NCI-H2081 (cell line): ENCODE measurements at regions not wholly inside any gene's neighbourhood (a gene's known extent, or its start where the extent isn't known, plus 50 kb on each side); places are given as distances from the start of the nearest gene placed in this dataset.

Source experiments
- DNase-seq, 2 experiments: peaks; one replicate each; lab custom pipeline; 2025; lab: John Stamatoyannopoulos, UW

DNA sequence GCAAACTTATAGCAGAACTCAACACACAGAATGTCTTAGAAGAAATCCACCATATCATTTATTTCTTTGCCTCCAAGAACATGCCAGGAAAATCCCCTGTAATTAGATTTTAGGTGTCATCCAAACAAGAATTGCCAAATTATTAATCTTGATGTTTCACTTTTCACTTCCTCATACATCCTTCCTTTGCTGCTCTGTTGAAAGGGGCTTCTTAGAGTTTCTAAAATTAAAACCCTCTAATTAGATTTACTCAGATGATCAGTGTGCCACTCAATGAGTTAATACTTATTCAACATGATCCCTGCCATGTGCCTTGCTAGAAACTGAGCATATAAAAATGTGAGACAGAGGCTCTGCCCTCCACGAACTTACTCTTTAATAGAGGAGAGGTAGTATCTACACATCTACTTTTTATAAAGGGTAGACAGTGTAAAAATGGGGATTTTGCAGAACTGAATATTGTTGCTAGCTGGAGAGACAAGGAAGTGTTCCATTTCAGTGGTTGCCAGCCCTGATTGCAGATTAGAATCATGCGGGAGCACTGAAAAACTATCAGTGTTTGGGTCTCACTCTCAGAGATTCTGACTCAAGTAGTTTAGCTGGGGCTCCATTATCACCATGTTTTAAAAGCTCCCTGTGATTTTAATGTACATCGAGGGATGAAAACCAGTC, 498.4 kb downstream of the TLE4 start:
- no peak for DNase-seq

DNA sequence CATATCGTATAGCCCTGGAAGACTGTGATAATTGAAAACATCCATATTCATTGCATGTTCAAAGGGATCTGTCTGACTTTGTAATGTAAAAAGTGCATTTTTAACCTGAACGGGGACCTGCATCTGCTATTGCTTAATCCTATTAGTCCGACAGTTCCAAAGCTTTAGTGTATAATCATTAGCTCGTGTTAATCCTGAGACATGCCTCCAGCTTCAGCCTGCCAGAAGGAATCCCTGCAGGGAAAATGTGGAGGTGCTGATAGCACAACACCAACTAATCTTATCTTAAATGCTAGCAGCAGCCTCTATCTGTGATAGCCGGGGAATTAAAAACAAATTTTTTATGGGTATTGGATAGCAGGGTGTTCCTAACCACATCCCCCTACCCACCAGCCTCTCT, 495.2 kb downstream of the TLE4 start:
- no peak for DNase-seq

DNA sequence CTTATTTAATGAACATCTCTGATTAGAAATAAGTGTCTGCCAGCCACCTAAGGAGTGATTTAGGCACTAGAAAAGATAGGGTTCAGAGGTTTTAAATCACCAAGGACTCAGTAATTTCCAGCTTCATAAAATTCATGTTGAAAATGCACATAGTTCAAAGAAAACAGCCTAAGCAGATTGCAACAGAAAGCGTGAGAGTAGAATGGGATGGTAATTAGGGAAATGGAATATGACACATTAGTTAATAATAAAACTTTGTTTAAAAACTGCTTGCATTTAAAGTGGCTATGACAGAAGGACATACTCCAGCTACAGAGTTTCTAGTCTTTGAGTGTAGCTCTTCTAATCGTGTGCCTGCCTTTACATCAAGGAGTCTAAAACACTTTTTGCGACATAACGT, 490.8 kb downstream of the TLE4 start:
- DNase-seq: no peak

DNA sequence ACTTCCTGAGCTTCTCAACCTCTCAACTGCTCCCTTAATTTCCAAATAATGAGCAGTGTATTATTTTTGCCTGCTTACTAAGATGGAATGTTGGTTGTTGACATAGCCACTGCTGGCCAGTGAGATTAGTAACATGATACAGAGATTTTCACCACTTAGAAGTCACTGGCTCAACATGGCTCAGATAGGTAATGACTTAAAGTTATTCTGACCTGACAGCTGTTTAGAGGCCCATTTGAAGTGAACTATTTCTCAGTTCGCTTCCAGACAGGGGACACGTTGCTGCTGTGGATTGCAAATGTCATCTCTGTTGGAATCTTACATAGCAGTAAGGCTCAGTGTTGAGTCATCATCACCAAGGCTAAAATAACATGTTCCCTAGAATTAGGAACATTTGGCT, 490.2 kb downstream of the TLE4 start:
- no peak for DNase-seq

DNA sequence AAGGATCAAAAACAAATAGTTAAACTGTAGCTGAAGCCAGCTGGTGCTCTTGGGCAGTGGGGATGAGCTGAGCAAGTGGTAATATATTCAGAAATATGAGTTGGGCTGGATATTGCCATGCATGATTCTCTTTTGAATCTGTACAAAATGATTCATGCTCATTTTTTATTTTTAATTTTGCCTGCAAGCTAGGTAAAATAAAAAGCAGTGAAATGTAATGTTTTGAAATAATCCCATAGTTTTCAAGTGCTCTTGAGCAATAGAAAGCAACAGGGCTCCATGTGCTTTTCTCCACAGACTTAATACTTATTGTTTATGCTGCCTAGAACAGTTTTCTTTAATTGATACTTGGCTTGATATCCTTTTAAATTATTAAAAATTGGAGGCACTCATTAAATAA, 489.3 kb downstream of the TLE4 start:
- DNase-seq: no peak

DNA sequence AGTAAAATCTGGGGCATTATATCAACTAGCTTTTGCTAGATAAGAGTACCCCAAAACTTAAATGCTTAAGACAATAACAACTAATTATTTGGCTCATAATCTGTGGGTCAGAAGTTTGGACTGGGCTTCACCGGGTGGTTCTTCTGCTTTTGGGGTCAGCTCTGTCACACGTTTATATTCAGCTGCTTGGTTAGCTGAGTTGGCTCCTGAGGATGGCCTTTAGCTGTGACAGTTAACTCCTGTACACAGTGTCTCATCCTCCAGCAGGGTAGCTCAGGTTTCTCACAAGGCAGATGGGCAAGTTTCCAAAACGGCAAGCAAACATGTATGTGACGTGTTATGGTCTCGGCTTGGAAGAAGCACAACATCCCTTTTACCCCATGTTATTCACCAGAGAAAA, 488.2 kb downstream of the TLE4 start:
- no peak for DNase-seq

DNA sequence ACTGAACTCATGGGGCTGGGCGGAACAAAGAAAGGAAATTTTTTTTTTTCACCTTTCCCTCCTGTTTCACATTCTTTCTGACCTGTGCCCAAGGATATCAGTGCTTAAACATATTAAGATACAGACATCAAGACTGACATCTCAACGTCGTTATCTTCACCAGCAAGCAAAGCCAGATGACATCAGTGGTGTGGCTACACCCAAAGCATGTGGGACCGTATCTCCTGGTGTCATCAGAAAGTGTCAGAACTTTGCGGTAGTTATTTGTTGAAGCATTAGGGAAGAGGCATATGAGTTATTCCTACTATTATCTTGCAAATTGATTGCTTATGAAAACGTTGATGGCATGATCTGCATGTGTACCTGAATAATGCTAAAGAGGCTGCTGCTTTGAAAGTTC, 487.4 kb downstream of the TLE4 start:
- no peak for DNase-seq

DNA sequence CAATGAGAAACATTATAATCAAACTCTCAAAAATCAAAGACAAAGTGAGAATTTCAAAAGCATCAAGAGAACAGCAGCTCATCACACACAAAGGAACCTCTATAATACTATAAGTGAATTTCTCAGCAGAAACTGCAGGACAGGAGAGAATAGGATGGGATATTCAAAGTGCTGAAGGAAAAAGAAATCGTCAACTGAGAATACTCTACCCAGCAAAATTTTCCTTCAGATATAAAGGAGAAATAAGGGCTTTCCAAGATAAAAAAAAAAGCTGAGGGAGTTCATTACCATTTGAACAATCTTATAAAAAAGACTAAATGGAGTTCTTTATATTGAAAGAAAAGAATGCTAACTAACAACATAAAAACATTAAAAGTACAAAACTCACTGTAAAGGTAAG, 481.1 kb downstream of the TLE4 start:
- no peak for DNase-seq

DNA sequence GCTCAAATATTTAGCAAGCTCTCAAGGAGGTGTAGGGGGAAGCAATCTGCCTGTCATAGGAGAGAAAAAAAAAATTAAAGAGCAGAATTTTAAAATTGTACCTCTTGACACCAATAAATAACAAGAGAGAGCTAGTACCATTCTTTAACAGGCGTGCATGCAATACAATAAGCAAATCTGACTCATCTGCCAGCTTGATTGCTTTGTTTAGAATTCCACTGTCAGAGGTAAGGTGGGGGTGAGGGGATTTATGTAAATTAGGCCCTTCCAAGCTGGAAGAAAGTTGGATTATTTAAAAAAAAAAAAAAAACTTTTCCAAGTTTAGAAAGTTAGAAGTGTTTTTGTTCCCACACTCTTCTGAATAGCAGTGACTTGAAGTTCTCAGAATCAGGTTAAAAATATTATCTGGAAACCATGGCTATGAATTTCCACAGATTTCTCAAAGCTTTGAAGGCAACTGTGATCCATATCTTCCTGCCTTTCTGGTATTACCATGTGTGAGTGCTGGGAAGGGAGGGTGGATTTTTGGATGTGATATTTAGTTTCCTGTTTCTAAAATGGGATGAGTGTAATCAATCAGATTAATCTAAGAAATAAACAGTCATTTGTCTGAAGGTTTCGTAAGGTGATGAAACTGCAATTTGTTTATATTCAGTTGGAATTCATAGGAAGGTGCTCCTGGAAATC, 477.5 kb downstream of the TLE4 start:
- DNase-seq: no peak

DNA sequence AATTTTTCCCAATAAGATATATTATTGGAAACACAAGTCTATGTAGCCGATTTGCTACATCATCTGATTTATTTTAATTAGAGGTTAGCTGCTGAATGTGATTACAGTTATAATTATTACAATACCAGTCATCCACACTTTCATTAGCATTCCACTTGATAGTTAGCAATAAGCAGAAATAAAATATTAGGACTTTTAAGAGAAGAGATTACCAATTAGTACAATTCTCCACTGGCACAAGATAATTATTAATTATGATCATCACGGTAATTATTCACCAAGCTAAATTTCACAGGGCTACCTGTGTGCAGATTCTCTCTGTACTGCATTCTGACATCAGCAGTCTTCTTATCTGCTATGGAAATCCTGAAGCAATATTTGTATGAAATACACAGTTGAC, 474.7 kb downstream of the TLE4 start:
- DNase-seq: no peak

DNA sequence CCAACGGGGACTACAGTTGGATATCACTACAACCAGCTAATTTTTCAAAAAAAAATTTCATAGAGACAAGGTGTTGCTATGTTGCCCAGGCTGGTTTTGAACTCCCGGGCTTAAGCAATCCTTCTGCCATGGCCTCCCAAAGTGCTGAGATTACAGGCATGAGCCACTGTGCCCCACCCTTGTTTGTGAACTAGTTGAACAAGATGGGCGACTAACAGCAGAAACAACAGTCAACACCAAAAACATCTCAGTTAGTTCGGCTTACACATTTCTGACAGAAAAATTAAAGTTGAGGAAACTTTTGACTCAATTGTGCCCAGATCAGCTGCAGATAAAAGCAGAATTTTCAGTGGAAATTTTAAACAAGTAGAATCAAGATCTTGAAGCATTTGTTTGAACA, 470.1 kb downstream of the TLE4 start:
- DNase-seq: no peak

DNA sequence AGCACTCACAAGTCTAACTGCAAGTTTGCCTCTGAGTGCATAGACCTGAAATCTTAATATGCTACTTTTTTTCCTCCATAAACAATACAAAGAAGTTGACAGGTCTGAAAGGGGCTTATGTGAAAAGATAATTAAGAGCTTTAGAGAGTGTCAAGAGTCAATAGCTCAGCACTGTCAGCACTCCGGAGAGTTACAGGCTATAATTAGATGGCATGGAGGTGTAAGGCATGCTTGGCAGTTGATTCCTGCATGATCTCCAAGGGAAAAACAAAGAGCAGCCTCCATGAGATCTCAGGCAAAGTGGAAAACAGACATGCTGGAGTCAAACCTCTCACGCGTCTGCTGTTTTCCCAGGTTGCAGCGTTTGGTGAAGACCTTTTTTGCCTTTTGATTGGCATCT, 468.7 kb downstream of the TLE4 start:
- DNase-seq: no peak

DNA sequence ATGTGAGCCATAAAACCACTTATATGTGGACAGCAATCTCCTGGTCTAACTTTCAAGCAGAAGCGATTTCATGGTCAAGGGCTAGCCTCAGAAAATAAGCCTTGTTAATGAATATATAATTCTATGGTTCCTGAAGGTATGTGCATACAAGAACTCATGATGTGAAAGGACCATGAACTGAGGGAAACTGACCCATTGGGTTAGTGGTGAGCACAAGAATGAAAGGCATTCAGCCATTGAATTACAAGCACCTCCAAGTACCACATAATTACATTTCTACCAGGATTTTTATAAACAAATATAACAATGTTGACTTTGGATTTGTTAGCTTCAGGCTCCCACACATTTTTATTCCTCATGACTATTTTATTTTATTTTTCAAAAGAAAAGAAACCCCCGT, 459.0 kb downstream of the TLE4 start:
- DNase-seq: no peak

DNA sequence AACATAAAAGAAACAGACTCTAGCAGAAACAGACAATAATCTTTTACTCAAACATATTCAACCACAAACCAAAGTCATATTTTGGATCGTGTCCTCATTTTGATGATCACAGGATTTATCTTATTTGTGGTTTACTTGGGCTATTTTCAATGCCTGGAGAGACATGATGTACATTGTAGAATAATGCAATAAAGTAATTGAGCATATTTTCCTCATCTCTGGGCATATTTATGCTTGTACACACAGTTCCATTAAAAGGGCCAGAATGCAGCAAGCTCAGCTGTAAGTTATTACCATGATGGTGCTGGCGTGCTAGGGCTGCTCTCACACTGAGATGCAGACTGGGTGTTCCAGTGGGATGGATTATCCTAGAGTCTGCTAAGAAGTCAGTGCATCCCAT, 456.7 kb downstream of the TLE4 start:
- no peak for DNase-seq

DNA sequence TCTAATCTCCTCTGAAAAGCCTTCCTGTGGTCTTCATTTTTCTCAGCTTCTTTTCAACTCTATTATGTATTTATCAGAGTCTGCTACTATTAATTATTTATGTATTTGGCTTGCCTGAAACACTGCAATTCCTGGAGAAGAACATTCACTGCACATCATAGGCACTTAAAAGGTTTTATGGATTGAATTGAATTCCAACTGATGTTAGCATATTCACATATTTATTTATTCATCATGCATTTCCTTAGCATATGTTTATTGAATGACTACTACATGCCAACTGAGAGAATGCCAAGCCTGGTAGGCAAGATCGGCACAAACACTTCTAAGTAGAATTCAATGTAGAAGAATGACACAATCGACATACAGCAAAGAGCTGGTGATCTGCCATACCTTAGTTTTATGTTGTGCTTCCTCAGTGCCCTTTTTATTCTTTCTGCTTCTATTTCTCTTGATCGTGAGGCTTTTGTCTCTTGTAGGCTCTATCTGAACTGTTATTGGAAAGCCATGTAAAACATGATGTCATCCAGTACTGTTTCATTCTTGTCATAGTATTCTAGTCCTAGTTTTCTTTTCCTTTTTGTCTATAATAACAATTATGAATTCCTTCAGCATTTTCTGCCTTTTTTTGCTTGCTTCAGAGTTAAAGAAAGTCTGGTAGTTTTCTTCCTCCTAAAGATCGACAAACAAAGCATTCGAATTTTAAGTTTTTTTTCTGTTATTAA, 454.2 kb downstream of the TLE4 start:
- no peak for DNase-seq

DNA sequence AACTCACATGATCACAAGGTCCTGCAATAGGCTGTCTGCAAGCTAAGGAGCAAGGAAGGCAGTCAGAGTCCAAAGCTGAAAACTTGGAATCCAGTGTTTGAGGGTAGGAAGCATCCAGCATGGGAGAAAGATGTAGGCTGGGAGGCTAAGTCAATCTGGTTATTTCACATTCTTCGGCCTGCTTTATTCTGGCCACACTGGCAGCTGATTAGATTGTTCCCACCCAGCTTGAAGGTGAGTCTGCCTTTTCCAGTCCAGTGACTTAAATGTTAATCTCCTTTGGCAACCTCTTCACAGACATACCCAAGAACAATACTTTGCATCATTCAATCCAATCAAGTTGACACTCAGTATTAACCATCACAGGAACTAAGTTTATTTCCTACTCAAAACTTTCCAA, 453.4 kb downstream of the TLE4 start:
- DNase-seq: no peak

DNA sequence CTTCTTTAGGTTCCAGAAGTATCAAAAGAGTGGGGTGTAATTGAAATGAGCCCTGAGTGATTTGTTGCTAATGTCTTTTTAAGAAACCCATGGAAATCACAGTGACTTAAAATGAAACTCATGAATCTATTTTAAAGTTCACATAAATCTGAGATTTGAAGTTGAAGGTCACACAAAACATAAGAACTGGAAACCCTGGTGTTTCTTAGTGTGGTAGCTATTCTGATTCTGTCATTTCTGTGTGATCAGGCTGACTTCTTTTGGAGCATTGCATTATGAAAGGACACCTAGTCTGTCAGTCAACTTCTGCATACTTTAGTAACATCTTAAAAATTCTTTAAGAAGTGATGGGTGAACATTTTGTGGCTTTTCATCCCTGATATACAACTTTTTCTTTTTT, 448.8 kb downstream of the TLE4 start:
- no peak for DNase-seq

DNA sequence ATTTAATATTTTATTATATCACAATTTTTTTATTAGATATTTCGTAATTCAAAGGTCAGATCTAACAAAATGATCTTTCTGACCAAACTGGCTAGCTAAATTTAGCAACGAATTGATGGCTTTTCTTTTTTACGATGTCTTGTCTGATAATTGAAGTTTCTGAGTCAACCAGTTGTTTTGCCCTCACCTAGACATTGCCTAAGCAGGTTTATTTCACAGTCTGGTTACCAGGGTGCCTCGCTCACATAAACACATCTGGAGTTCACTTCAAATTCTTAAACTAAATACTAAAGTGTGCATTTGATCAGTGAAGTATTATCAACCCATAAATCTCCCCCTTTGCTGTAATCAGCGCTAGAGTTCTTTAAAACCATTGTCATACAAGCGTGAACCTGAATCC, 448.3 kb downstream of the TLE4 start:
- no peak for DNase-seq

DNA sequence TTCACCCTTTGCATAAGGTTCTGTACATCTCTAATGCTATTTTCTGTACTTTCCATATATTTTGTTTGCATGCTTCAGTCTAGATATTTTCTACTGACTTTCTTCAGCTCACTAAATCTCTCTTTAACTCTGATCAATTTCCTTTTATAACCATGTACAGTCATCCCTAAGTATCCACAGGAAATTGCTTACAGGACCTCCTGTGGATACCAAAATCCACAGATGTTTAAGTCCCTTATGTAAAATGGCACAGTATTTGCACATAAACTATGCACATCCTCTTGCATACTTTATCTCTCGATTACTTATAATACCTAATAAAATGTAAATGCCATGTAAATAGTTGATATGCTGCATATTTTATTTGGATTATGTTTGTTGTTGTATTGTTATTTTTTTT, 442.1 kb downstream of the TLE4 start:
- DNase-seq: no peak

DNA sequence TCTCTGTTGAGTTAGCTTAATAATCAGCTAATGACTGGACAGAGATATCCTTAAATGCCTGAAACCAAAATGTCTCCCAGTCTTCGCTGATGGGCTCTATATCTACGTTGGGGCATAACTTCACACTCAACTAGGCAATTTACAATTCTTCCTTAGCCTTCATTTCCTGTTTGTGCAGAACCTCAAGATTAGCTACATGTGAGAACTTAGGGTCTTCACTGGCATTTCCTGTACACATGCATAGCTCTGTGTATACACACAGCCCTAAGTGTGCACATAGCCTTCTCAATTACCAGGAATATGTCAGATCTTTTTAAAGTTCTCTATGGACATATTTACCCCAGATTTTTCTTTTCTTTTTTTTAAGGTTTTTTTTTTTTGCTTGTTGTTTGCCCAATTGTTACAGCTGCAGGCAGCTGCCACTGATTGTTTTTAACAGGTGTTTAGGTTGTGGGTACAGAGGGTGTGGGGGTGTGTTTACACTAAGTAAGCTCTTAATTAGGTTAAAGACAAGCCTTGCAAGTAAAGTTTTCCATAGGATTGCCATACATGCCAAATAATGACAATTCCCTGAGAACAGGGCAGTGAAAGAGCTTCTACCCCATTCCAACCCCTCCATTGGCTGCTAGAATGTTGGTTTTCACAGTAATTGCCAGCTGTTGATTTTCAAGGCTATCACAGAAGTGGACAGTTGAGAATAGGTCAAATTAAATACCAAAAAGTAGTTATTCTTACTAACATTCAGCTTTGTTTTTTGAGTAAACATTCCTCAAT, 441.0 kb downstream of the TLE4 start:
- DNase-seq: no peak

DNA sequence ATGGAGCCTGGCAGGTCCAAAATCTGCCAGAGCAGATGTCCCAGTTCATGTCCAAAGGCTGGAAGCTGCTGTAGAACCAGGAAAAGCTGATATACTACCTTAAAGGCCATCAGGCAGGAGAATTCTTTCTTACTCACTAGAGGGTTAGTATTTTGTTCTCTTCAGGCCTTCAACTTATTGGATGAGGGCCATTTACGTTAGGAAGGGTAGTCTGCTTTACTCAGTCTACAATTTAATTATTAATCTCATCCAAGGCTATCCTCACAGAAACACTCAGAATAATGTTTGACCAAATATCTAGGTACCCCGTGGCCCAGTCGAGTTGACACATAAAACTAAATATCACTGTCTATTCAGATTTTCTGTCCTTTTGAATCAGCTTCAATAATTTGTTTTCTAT, 437.4 kb downstream of the TLE4 start:
- DNase-seq: no peak

DNA sequence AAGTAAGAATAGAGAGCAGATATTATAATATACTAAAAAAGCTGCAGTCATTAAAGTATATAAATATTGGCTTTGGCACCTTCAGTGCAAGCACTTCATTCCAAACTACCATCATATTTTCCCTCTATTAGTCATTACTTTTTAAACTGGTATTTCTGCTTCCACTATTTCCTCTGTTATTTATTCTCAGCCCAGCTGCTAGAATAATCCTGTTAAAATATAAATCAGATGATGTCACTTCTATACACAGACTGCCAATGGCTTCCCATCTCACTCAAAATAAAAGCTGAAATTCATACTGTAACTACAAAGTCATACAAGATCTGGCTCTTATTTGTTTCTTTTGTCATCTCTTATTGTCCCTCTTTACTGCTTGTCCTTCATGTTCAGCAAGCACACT, 432.9 kb downstream of the TLE4 start:
- DNase-seq: no peak

DNA sequence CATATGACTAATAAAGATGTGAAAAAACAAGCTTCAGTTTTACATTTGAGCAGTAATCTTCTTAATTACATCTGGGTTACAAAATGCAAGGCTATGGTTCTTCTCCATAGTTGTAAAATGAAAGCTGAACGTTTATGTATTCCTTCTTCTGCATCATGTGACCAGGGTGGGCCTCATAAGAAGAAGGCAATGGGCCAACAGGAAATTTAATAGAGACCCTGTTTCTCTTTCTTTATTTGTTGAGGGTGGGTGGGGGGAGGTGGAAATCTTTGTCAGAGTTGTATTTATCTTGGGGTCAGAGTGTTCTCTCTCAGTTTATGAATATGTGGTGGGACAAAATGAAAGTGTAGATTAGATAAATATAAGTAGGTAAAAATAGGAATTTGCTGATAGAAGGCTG, 418.8 kb downstream of the TLE4 start:
- no peak for DNase-seq
